B cell (primary cell): ENCODE measurements at regions not wholly inside any gene's neighbourhood (a gene's known extent, or its start where the extent isn't known, plus 50 kb on each side); places are given as distances from the start of the nearest gene placed in this dataset.

Experiments used
- ATAC-seq: fragments of 200-7000 bp; cut with Tn5 transposase; one replicate; pipeline ENCODE4 v1.10.0; 2021; ENCODE audit warnings: low read depth, mild to moderate bottlenecking, moderate number of reproducible peaks, moderate library complexity
- CTCF ChIA-PET: fragments of 350-600 bp; sonication (Branson Sonifier 250); formaldehyde crosslinking; loops from one replicate; lab custom pipeline; 2021; ENCODE audit warnings: antibody characterized with exemption, inconsistent platforms; lab: Charles Lee
- POLR2A ChIA-PET: fragments of 350-600 bp; sonication (Branson Sonifier 250); formaldehyde crosslinking; loops from one replicate; lab custom pipeline; 2021; ENCODE audit warnings: antibody characterized with exemption; lab: Charles Lee
- DNase-seq: peaks from one replicate; pipeline ENCODE4 v3.0.0; 2013
- H2AFZ ChIP-seq: 2 replicates; pipeline ENCODE4 v1.6.1; 2012; ENCODE audit warnings: mild to moderate bottlenecking, low read depth, low read length; ENCODE audit not compliant: insufficient read depth, poor library complexity, severe bottlenecking
- H3K27ac ChIP-seq, 2 donors: 1 replicate in 1 of 2; 2 replicates in 1 of 2; pipeline ENCODE4 v1.5.1; 2012 to 2013; ENCODE audit warnings: low read length in 2 of 2, mild to moderate bottlenecking in 2 of 2, moderate library complexity in 1 of 2
- H3K27me3 ChIP-seq, 4 experiments: fragments of 200-600 bp in 1 of 4; sonication (generic) in 1 of 4; replicated peaks in 1 of 4; 1 replicate in 2 of 4; 2 replicates in 2 of 4; pipeline versions ENCODE4 v1.6.1 to v1.7.0; 2013 to 2016; ENCODE audit warnings: low read length in 3 of 4, mild to moderate bottlenecking in 2 of 4, mixed read lengths in 1 of 4, moderate library complexity in 1 of 4; ENCODE audit not compliant: insufficient read depth in 4 of 4, control insufficient read depth in 3 of 4; ENCODE audit errors: control extremely low read depth in 1 of 4
- H3K36me3 ChIP-seq, 2 experiments: replicated peaks in 1 of 2; 1 replicate in 1 of 2; 2 replicates in 1 of 2; pipeline versions ENCODE4 v1.6.1 to v1.7.1; 2013; ENCODE audit warnings: low read length in 1 of 2; ENCODE audit not compliant: insufficient read depth in 2 of 2, control insufficient read depth in 1 of 2; ENCODE audit errors: control extremely low read depth in 1 of 2, extremely low read depth in 1 of 2
- H3K4me1 ChIP-seq, 2 donors: fragments of 200-600 bp in 1 of 2; sonication (generic) in 1 of 2; 1 replicate in 1 of 2; 2 replicates in 1 of 2; pipeline versions ENCODE4 v1.5.1 to v1.6.1; 2013 to 2017; ENCODE audit warnings: low read length in 2 of 2; ENCODE audit not compliant: control insufficient read depth in 2 of 2, insufficient read depth in 2 of 2
- H3K4me2 ChIP-seq: replicated peaks from 2 replicates; pipeline ENCODE3; 2012; ENCODE audit warnings: mild to moderate bottlenecking, low read depth, low read length; ENCODE audit not compliant: poor library complexity, severe bottlenecking
- H3K4me3 ChIP-seq, 5 experiments: fragments of 200-600 bp in 1 of 5; sonication (generic) in 1 of 5; 1 replicate in 3 of 5; 2 replicates in 2 of 5; pipeline versions ENCODE4 v1.5.1 to v1.7.0; 2011 to 2016; ENCODE audit warnings: low read length in 4 of 5, mild to moderate bottlenecking in 4 of 5, low read depth in 2 of 5, control low read depth in 1 of 5, moderate library complexity in 1 of 5; ENCODE audit not compliant: insufficient read depth in 1 of 5; ENCODE audit errors: control extremely low read depth in 1 of 5, extremely low read depth in 1 of 5
- H3K79me2 ChIP-seq: fragments of 200-600 bp; sonication (generic); one replicate; pipeline ENCODE4 v1.6.0; 2016; ENCODE audit warnings: low read length; ENCODE audit not compliant: control insufficient read depth, insufficient read depth
- H3K9ac ChIP-seq: fragments of 200-600 bp; sonication (generic); 2 replicates; pipeline ENCODE4 v1.6.1; 2017; ENCODE audit warnings: mild to moderate bottlenecking, low read length, moderate library complexity
- H3K9me3 ChIP-seq, 3 donors: one replicate each; pipeline versions ENCODE4 v1.6.1 to v1.7.1; 2013; ENCODE audit warnings: low read length in 2 of 3; ENCODE audit not compliant: control insufficient read depth in 2 of 3, insufficient read depth in 1 of 3; ENCODE audit errors: control extremely low read depth in 1 of 3
- H4K20me1 ChIP-seq: 2 replicates; pipeline ENCODE4 v1.6.0; 2012; ENCODE audit warnings: mild to moderate bottlenecking, low read length; ENCODE audit not compliant: insufficient read depth, control insufficient read depth, poor library complexity, severe bottlenecking
- H3K27ac Mint-ChIP-seq: one replicate; pipeline ENCODE4 v1.8.0; 2021; ENCODE audit warnings: mixed read lengths
- H3K27me3 Mint-ChIP-seq: one replicate; pipeline ENCODE4 v1.8.0; 2021; ENCODE audit warnings: mixed read lengths
- H3K4me1 Mint-ChIP-seq: one replicate; pipeline ENCODE4 v1.8.0; 2021; ENCODE audit warnings: mixed read lengths
- H3K4me3 Mint-ChIP-seq: one replicate; pipeline ENCODE4 v1.8.0; 2021; ENCODE audit warnings: mixed read lengths
- H3K9me3 Mint-ChIP-seq: one replicate; pipeline ENCODE4 v1.8.0; 2022; ENCODE audit warnings: mixed read lengths; ENCODE audit not compliant: insufficient read depth
- EZH2 ChIP-seq: IDR thresholded peaks from 2 replicates; pipeline ENCODE4 v1.6.1; 2012; ENCODE audit warnings: borderline replicate concordance, low read depth, mild to moderate bottlenecking, moderate library complexity, low read length; ENCODE audit not compliant: insufficient read depth, poor library complexity, severe bottlenecking
- WGBS: methylation state at CpG from one replicate; pipeline ENCODE4 v1.1.5; 2013; ENCODE audit warnings: missing lambda C conversion rate; ENCODE audit not compliant: insufficient coverage; 5-methylcytosine and 5-hydroxymethylcytosine counted together
- intact Hi-C: fragments of 100-400 bp; cut with micrococcal nuclease; formaldehyde crosslinking; loops from one replicate; pipeline ENCODE4 v1.10.0; 2022
- TF ChIP-seq, protein P1 (sequence below): fragments of 200-600 bp; IDR thresholded peaks from one replicate; pipeline ENCODE4 v1.8.0; 2022; ENCODE audit warnings: antibody characterized with exemption, mild to moderate bottlenecking

DNA sequence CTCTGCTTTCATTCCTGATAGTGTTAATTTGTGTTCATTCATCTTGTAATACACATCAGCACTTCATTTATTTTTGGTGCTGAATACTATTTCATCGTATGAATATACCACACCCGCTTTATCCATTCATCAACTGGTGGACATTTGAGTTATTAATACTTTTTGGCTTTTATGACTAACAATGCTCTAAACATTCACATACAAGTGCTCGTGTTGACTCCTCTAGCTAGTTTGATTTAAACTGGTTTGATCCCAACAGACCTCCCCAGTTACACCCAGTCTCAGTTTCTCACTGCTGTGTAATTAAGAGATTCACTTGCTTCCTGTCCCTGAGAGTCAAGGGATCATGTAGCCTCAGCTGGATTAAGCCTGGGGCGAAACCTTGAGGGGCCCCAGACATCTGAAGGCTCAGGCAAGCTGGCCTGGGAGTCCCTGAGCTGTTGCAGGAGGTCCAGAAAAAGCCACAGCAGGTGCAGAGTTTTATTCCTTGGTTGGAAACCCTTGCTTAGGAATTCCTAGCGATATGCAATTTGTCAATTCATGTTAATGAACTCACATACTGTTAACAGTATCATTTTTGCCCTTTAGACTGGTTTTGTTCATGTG is 52.8 kb upstream of the CLDN24 start:
- ChIA-PET POLR2A (no interaction called here), CTCF (no interaction called here)
- Histone ChIP-seq H3K27me3 (peaks cover 0 to 3% (median 0%) of the 10 kb centered on the region in 4 experiments), H3K4me2 (no peak overlapping the region), H3K4me3 (no peak overlapping the region), H3K4me1 (no peaks in the 10 kb centered on the region), H4K20me1 (no peaks in the 10 kb centered on the region), H3K9me3 (peaks cover 1 to 32% (median 4%) of the 10 kb centered on the region in 3 donors), H3K27ac (no peak overlapping the region), H3K36me3 (no peaks in the 10 kb centered on the region), H3K79me2 (no peaks in the 10 kb centered on the region), H3K9ac (no peak overlapping the region), H2AFZ (no peak overlapping the region)
- DNase-seq, result no peak
- WGBS, result 92% methylated on average over 1 of the region's 5 CpGs
- Mint-ChIP-seq H3K27ac (no peak overlapping the region), H3K27me3 (peaks cover 10% of the 10 kb centered on the region), H3K9me3 (peaks cover 5% of the 10 kb centered on the region), H3K4me3 (no peak overlapping the region), H3K4me1 (no peaks in the 10 kb centered on the region)
- TF ChIP-seq, protein P1, sequence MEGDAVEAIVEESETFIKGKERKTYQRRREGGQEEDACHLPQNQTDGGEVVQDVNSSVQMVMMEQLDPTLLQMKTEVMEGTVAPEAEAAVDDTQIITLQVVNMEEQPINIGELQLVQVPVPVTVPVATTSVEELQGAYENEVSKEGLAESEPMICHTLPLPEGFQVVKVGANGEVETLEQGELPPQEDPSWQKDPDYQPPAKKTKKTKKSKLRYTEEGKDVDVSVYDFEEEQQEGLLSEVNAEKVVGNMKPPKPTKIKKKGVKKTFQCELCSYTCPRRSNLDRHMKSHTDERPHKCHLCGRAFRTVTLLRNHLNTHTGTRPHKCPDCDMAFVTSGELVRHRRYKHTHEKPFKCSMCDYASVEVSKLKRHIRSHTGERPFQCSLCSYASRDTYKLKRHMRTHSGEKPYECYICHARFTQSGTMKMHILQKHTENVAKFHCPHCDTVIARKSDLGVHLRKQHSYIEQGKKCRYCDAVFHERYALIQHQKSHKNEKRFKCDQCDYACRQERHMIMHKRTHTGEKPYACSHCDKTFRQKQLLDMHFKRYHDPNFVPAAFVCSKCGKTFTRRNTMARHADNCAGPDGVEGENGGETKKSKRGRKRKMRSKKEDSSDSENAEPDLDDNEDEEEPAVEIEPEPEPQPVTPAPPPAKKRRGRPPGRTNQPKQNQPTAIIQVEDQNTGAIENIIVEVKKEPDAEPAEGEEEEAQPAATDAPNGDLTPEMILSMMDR, result no peak
- no peak for TF ChIP-seq EZH2
- ATAC-seq, result no peak
- intact Hi-C loops, result no loop called here

DNA sequence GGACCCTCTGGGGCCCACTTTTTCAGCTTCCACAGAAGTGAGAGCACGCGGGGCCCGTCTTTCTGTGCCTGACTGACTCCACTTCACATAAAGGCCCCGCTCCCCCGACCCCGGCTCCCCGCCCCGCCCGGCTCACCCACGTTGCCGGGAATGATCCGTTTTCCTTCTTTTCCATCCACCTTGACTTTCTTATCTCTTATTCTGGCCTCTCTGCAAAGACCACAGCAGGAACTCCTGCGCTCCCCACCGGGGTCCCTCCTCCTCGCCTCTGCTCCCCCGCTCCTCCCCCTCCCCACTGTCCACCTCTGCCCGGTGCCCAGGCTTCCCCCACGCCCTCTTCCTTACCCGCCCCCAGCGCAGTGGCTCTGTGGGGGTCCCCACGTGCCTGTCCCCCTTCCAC is 54.2 kb upstream of the CLDN24 start:
- ATAC-seq (no peak), DNase-seq (no peak)
- TF ChIP-seq EZH2, result no peak
- TF ChIP-seq, protein P1, result no peak
- Mint-ChIP-seq H3K4me3 (no peak overlapping the region), H3K9me3 (peaks cover 5% of the 10 kb centered on the region), H3K4me1 (no peaks in the 10 kb centered on the region), H3K27me3 (peaks cover 15% of the 10 kb centered on the region), H3K27ac (no peak overlapping the region)
- H3K4me2 ChIP-seq, result no peak overlapping the region
- peaks cover 0 to 3% (median 0%) of the 10 kb centered on the region in 4 experiments for H3K27me3 ChIP-seq
- no peaks in the 10 kb centered on the region for H3K4me1 ChIP-seq
- POLR2A ChIA-PET, result no interaction called here
- peaks cover 1 to 29% (median 4%) of the 10 kb centered on the region in 3 donors for H3K9me3 ChIP-seq
- no peaks in the 10 kb centered on the region for H3K79me2 ChIP-seq
- no peak overlapping the region for H3K9ac ChIP-seq
- no peaks in the 10 kb centered on the region for H4K20me1 ChIP-seq
- H3K4me3 ChIP-seq, result no peak overlapping the region
- no peaks in the 10 kb centered on the region for H3K36me3 ChIP-seq
- WGBS, result 92% methylated on average over 13 of the region's 21 CpGs
- intact Hi-C loops, result no loop called here
- CTCF ChIA-PET, result no interaction called here
- H2AFZ ChIP-seq, result no peak overlapping the region
- H3K27ac ChIP-seq, result no peak overlapping the region
